Spleen (tissue), 7 donors: ENCODE measurements at regions not wholly inside any gene's neighbourhood (a gene's known extent, or its start where the extent isn't known, plus 50 kb on each side); places are given as distances from the start of the nearest gene placed in this dataset.

Experiments
- CTCF ChIP-seq, 11 experiments: fragments of 200-600 bp in 7 of 11; fragments of 450-650 bp in 4 of 11; sonication (generic) in 4 of 11; IDR thresholded peaks in 8 of 11; conservative IDR thresholded peaks in 3 of 11; 1 replicate in 7 of 11; 2 replicates in 4 of 11; pipeline versions ENCODE4 v1.4.0 to v1.8.0; 2016 to 2021; ENCODE audit warnings: antibody characterized with exemption in 11 of 11, inconsistent platforms in 4 of 11, mild to moderate bottlenecking in 1 of 11
- POLR2A ChIP-seq, 3 donors: fragments of 450-650 bp; IDR thresholded peaks; one replicate each; pipeline ENCODE4 v1.5.1; 2017; ENCODE audit warnings: antibody characterized with exemption in 3 of 3, mild to moderate bottlenecking in 1 of 3
- donor health status: DM: no; HTN: no; CAD: no; lungs with moderate emphysema.
- donor health status: DM: no; HTN: no; CAD: no.
- donor health status: DM: no; HTN: no; CAD: no.

- TF ChIP-seq CTCF (IDR thresholded peaks at IDR 0.05 in 8 of 11, conservative IDR thresholded peaks at IDR 0.05 in 3 of 11) (no peak), POLR2A (IDR thresholded peaks at IDR 0.05) (no peak)
Observed at GRCh38 chr9:1373445-1373844, 323.3 kb downstream of the DMRT2 start.
